ENCODE measurements at regions not wholly inside any gene's neighbourhood (a gene's known extent, or its start where the extent isn't known, plus 50 kb on each side); places are given as distances from the start of the nearest gene placed in this dataset.
A peak's percentile ranks its signal among the peaks of the same experiment; 100 is the strongest.

DNA sequence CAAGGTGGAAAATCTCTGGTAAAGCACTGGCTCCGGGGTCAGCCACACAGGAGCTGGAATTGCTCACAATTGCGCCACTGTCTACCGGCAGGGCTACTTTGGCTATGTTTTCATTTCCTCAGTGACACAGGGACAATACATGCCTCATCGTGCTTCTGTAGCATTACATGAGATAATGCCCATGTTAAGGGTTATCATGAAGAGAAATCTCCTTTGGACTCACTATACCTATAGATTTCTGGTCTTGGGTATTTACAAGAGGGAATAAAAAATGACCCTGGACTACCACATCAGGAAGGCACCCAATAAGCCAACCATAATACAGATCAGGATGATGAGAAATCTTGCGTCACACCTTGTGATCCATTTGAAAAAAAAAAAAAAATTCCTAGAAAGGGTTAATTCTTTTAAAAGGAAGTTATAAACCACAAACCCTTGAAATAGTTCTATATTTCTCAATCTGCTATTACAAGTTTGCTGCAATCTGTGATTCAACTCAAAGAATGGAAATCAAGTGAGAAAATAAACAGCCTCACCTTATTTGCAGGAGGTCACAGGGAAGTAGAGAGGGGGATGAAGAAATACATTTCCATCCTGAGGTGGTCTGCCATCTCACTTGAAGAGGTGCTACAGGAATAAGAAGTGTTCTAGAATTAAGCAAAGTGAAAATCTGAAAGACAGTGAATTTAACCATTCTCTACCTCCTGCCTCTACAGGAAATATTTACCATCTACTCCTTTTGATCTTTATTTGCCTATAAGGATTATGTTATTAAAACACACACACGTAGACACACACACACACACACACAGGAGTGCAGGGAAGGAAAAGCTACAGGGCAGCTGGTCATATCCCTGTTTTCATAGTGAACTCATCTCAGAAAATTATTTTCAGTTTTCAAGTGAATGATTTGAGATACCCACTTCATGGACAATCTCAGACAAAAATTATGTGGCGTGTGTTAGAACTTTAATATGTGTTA lies 231.3 kb upstream of the CELF2 start:
- ATAC-seq, result no peak

DNA sequence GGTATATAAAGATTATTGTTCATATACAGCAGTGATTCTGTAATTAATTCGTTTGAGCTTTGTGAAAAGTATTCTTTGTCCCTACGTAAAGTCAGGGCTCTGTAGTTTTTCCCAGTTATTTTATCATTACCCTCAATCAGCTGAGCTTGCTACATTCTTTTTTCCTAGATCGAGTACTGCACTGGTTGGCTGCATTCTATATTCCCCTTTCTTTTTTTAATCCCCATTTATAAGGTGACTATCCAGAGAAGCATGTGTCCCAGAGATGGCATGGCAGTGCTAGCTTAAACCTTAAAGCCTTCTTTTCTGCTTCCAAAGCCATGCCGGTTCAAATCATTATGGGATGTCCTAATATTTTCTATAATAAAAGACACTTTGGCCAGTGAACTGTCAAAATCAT lies 230.1 kb upstream of the CELF2 start:
- no peaks in the 10 kb centered on the region for H3K4me1 ChIP-seq (ENCODE audit: low read depth)
- no peak overlapping the region for H3K4me3 ChIP-seq
- no peaks in the 10 kb centered on the region for H3K36me3 ChIP-seq (ENCODE audit: low read depth)
- TF ChIP-seq, protein P1, sequence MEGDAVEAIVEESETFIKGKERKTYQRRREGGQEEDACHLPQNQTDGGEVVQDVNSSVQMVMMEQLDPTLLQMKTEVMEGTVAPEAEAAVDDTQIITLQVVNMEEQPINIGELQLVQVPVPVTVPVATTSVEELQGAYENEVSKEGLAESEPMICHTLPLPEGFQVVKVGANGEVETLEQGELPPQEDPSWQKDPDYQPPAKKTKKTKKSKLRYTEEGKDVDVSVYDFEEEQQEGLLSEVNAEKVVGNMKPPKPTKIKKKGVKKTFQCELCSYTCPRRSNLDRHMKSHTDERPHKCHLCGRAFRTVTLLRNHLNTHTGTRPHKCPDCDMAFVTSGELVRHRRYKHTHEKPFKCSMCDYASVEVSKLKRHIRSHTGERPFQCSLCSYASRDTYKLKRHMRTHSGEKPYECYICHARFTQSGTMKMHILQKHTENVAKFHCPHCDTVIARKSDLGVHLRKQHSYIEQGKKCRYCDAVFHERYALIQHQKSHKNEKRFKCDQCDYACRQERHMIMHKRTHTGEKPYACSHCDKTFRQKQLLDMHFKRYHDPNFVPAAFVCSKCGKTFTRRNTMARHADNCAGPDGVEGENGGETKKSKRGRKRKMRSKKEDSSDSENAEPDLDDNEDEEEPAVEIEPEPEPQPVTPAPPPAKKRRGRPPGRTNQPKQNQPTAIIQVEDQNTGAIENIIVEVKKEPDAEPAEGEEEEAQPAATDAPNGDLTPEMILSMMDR (IDR thresholded peaks at IDR 0.05), result no peak
- no peak for ATAC-seq
- DNase-seq, result no peak
- intact Hi-C loops (cut with DNase I, micrococcal nuclease), result no loop called here
- no peaks in the 10 kb centered on the region for H3K9me3 ChIP-seq

More for the DNA sequence above, 231.3 kb upstream of the CELF2 start:
- TF ChIP-seq, protein P1 (IDR thresholded peaks at IDR 0.05), result no peak
- no peak for DNase-seq
- Histone ChIP-seq H3K9me3 (no peaks in the 10 kb centered on the region), H3K36me3 (ENCODE audit: low read depth) (no peaks in the 10 kb centered on the region), H3K4me1 (ENCODE audit: low read depth) (no peaks in the 10 kb centered on the region), H3K4me3 (no peak overlapping the region)
- intact Hi-C loops (cut with DNase I, micrococcal nuclease), result no loop called here

DNA sequence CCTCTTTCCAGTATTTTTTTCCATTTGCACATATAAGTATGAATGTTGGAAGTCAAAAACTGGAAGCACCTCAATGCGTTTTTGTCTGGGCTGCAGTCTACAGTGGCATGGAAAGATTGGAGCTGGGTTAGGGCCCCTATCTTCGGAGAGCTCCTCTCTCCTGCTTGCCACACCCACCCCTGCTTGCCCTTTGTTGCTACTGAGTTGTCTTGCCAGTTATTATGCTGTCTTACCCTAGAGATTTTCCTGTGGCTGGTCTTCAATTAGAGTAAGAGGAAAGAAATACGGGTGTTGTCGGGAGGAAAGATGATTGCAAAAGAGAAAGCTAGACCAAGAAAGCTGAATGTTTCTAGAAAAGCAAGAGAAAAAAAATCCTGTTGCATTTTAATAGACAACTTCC lies 228.9 kb upstream of the CELF2 start:
- ATAC-seq, result no peak
- intact Hi-C loops (cut with DNase I, micrococcal nuclease), result no loop called here
- peak in 1 of 3 donors; percentile 26 for DNase-seq
- Histone ChIP-seq H3K9me3 (no peaks in the 10 kb centered on the region), H3K4me3 (no peak overlapping the region), H3K4me1 (ENCODE audit: low read depth) (no peaks in the 10 kb centered on the region), H3K36me3 (ENCODE audit: low read depth) (no peaks in the 10 kb centered on the region)
- TF ChIP-seq, protein P1 (IDR thresholded peaks at IDR 0.05), result no peak

DNA sequence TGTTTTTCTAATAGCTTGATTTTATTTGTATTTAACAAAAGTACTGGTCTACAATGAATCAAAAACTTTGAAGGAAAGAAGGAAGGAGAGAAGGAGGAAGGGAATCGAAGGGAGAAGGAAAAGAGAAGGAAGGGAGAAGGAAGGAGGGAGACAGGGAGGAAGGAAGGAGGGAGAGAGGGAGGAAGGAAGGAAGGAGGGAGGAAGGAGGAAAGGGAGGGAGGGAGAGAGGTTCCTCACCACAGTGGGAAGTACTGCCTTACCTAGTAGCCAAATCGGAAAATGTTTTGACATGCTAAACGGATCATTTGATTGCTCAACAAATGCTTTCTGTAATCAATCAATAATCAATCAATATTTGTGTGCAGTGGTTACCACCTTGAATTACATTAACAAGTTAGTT lies 225.8 kb upstream of the CELF2 start:
- intact Hi-C loops (cut with DNase I, micrococcal nuclease), result no loop called here
- Histone ChIP-seq H3K4me3 (no peak overlapping the region), H3K9me3 (no peaks in the 10 kb centered on the region), H3K4me1 (ENCODE audit: low read depth) (no peaks in the 10 kb centered on the region), H3K36me3 (ENCODE audit: low read depth) (no peaks in the 10 kb centered on the region)
- TF ChIP-seq, protein P1 (IDR thresholded peaks at IDR 0.05), result no peak
- DNase-seq (no peak), ATAC-seq (no peak)

DNA sequence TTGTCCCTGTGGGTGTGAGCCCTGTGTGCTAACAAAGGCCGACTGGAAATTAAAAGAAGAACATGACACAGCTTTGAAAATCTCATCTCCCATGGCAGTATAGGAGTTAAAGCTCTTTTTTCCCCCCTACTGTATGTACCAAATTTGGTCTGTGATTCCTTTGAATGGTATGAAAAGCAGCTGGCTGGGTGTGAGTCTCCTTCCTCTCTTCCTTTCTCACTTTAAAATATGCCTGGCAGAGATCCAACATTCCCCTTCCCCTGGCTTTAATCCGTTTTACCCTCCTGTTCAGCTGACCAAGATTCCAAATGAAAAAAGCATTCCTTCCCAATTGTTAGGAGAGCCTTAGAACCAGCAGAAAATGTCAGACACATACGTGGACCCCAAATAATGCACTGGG lies 225.0 kb upstream of the CELF2 start:
- Histone ChIP-seq H3K4me1 (ENCODE audit: low read depth) (no peaks in the 10 kb centered on the region), H3K9me3 (no peaks in the 10 kb centered on the region), H3K4me3 (no peak overlapping the region), H3K36me3 (ENCODE audit: low read depth) (no peaks in the 10 kb centered on the region)
- intact Hi-C loops (cut with DNase I, micrococcal nuclease), result no loop called here
- TF ChIP-seq, protein P1 (IDR thresholded peaks at IDR 0.05), result no peak
- DNase-seq (no peak), ATAC-seq (no peak)

All from mucosa of descending colon (tissue), 3 donors.